ENCODE measurements at regions not wholly inside any gene's neighbourhood (a gene's known extent, or its start where the extent isn't known, plus 50 kb on each side); places are given as distances from the start of the nearest gene placed in this dataset.
"Not testable (repeated sequence)": the region's sequence is repeated elsewhere in the genome, so short reads cannot be mapped to it uniquely, and the experiment has no call there.

DNA sequence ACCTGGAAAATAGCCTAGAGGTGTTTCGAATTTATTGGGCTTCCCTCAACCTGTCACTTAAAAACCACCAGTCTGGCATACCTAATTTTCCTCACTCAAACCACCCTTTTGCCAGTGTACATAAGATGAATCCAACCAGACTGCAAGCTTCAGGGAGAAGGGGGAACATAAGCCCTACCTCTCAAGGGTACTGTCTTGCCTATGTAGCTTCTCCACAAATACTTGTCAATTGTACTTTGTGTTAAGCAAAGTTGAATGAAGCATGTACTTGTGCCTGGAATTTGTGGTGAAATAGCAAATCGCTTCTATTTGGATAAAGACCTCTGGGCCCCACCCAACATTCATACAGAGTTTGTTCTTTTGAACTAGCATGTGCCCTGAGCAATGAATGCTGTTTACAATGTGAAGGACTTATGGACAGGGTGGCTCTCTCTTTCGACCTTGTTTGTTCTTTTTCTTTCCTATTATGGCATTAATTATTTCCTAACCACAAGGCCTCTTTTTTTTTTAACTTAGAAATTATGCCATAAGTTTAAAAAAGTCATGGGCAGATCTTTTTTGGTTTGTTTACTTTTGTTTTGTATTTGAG, 580.2 kb downstream of the EBF1 start:
- no peak for DNase-seq (ENCODE audit: low read depth in 2 of 2)

DNA sequence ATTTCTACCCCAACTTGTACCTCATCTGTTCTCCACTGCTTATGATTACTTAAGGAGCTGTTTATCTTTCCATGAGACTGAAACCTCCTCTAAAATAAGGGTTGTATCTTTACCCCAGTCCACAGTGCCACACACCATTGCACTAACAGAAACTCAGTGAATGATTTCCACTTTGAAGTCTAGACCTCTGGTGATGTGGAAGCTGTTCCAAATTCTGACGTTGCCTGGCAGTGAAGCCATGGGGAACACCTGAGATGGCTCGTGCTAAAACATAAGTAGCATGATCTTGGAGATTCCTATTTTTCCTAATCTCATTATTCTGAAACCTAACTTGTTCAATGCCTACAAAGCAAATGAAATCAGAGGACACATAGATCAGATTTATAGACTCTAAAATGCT, 583.2 kb downstream of the EBF1 start:
- no peak for DNase-seq (ENCODE audit: low read depth in 2 of 2)

GRCh38 chr5:158514986-158515359, 584.7 kb downstream of the EBF1 start:
- DNase-seq (ENCODE audit: low read depth in 2 of 2), result no peak

DNA sequence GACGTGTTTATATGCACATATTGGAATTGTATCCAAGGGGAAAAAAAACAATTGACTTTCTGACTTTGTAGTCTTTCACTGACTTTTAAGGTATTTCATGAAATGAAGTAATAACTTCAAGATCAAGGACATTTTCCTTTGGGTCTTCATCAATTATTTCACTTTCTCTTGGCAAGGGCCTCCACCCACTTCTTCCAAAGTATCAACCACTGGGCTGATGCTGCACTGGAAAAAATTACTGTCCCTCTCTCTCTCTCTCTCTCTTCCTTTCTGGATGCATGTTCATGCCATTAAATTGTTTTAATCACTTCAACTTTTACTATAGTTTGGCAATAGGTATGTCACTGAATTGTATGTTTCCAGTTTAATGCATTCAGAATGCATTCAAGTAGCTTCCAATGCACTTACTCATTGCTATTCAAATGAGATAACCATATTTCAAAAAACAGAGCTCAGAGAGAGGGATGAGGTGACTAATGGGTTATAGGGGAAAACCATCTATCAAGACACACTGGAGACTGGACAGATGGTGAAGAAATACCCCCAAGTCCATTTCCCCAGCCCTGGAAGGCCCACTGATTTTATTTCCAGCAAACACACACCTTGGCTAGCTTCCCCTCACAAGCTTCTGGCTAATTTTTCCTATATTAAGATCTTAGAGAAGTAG, 585.3 kb downstream of the EBF1 start:
- peak; percentile 91 for DNase-seq (ENCODE audit: low read depth in 2 of 2)

DNA sequence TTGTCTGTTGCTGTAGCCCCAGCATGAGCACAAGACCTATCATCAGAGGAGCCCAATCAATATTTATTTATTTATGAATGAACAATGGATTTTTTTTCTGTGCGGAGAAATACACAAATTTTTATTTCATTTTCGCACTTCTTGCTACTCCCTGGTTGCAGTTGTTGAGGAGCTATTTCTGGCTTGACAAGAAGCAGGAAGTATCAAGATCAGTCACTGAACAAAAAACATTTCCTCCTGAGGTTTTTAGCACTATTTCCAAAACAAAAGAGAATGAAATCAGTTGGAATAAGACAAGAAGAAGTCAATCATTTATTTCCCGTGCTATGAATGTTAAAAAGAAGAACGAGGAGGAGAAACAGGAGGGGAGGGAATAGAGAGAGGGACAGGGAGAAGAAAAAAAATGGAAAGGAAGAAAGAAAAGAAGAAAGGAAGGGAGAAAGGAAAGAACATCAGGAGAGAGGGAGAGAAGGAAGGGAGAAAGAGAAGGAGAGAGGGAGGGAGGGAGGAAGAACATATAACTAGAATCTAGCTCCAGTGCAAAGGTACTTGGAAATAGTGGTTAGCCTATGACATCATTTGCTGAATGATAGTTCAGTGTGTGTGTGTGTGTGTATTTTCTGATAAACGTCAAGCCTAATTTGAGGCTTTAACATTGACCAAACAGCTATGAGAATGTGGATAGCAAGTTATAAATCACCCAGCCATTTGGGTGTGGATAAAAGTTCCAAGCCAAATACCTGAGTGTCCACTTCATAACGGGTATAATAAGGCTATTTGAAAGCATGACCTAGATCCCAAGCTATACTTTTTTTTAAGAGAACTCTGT, 586.0 kb downstream of the EBF1 start:
- DNase-seq (ENCODE audit: low read depth in 2 of 2), result peak; percentile 13 to 23

- no peak for DNase-seq (ENCODE audit: low read depth in 2 of 2)
Measured at GRCh38 chr5:158511454-158511853, 588.3 kb downstream of the EBF1 start.

- no peak for DNase-seq (ENCODE audit: low read depth in 2 of 2)
Measured at GRCh38 chr5:158510479-158510878, 589.2 kb downstream of the EBF1 start.

DNA sequence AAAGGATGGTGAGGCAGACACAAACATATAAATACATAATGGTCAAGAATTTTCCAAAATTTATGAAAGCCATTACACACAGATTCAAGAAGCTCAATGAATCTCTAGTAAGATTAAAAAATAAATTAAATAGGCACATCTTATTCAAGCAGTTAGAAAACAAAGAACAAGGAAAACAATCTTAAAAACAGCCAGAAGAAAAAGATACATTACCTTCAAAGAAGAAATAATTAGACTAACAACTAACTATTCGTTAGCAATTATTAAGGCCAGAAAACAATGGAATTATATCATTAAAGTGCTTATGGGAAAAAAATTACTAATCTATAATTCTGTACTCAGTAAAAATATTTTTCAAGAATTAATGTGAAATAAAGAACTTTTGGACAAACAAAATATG, 593.1 kb downstream of the EBF1 start:
- no peak for DNase-seq (ENCODE audit: low read depth in 2 of 2)

DNA sequence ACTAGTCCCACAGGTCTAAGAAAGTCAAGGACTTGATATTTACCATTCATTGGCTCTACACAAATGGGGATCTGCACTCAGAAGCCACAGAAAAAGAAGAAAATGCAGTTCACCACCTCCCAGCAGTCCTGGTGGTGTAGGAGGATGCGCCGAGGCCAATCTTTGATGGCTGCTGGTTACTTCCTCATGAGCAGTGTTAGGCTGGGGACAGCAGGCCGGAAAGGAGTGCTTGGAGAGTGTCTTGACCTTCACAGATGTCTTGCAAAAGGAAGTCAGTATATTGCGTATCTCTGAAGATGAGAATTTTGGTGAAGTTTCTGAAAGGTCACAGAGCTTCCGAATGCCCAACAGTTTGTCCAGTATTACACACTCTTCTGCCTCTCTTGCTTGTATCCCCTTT, 597.0 kb downstream of the EBF1 start:
- DNase-seq (ENCODE audit: low read depth in 2 of 2), result no peak

GRCh38 chr5:158499892-158500418, 599.8 kb downstream of the EBF1 start:
- DNase-seq (ENCODE audit: low read depth in 2 of 2), result no peak

DNA sequence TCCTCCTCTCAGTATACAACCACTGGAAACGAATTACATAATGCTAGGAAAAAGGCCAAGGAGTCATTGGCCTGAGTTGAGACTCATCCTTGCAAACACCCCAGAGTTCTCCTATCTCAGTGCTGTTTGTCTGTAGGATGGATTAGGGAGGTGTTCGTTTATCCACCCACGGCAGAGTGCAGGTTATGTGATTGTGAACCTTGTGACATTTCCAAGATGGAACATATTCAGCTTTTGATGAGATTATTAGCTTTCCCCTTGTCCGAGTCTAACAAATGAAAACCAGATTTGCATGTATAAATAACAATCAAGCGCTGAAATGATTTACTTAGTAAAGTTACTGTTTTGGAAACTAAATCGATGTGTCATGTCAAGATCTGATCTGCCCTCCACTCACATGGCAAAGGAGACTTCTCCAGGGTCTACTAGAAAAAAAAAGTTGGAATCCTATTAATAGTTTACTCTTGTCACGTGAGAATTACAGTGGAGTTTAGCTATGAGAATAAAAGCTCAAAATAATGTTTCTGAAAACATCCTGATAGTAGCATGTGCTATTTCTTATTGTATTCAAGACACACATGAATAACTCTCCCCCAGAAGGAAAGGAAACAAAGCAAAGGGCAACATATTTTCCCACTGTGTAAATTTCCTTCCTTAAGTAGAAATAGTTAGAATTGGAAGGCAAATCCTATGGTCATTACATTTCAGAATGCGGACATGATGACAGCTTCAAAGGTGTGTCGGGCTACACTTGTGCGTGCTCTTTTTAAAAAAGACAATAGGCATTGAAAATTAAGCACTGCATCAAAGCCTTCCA, 600.4 kb downstream of the EBF1 start:
- DNase-seq (ENCODE audit: low read depth in 2 of 2), result no peak

DNA sequence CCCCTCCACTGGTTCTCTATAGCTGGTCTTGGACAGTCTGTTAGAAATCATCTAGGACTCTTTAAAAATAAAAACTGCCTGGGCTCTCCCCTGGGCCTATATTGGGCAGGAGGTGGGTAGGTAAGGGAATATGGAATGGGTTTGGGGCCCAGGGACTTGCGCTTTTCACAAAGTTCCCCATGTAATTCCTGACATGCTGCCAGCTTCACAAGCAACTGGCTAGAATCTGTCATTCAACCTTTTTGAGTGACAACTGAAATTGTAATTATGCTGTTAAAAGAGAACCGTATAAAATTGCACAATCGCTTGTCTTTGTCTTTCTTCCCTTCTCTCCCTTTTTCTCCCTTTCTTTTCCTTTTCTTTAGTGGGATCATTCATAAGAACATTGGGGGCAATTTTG, 603.1 kb downstream of the EBF1 start:
- no peak for DNase-seq (ENCODE audit: low read depth in 2 of 2)

- no peak for DNase-seq (ENCODE audit: low read depth in 2 of 2)
Measured at GRCh38 chr5:158494541-158494940, 605.2 kb downstream of the EBF1 start.

DNA sequence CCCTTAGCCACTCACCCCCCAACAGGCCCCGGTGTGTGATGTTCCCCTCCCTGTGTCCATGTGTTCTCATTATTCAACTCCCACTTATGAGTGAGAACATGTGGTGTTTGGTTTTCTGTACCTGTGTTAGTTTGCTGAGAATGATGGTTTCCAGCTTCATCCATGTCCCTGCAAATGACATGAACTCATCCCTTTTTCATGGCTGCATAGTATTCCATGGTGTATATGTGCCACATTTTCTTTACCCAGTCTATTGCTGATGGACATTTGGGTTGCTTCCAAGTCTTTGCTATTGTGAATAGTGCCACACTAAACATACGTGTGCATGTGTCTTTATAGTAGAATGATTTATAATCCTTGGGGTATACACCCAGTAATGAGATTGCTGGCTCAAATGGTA, 605.7 kb downstream of the EBF1 start:
- DNase-seq (ENCODE audit: low read depth in 2 of 2), result not testable (repeated sequence)

DNA sequence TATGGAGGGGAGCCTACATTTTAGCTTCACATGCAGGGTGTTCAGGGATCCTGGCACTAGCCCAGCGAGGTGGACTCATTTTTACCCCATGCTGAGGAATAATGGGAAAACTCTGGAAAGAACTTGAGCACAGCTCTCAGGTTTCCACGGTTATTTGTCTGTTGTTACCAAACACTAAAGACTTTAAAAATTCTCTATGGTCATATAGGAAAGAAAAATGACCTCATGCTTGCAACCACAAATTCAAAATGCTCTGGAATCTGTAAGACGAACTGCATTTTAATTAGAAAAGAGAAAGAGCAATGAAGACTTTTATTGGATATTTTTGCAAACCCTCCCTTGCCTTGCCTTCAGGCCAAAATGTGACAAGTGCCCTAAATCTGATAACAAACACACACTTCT, 606.9 kb downstream of the EBF1 start:
- DNase-seq (ENCODE audit: low read depth in 2 of 2), result peak; percentile 90 to 91

DNA sequence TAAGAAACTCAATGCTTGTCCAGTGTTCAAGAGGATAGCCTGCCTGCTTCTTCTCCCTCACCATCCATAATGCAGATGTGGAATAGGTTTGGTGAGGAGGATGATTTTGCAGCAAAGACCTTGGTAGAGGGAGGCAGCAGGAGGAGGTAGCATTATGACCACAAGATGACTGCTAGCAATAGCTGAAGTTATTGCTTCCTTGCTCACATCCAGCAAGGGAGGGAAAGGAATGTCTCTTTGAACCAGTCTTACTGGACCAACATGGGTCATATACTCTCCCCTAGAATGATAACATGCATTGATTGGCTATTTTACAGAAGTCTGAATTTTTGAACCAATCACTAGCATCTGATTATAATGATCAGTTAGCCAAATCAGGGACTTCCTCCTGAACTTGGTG, 607.6 kb downstream of the EBF1 start:
- peak in 1 of 2 experiments; percentile 24 for DNase-seq (ENCODE audit: low read depth in 2 of 2)

- no peak for DNase-seq (ENCODE audit: low read depth in 2 of 2)
Measured at GRCh38 chr5:158487664-158488063, 612.1 kb downstream of the EBF1 start.

- no peak for DNase-seq (ENCODE audit: low read depth in 2 of 2)
Measured at GRCh38 chr5:158487156-158487555, 612.6 kb downstream of the EBF1 start.

- no peak for DNase-seq (ENCODE audit: low read depth in 2 of 2)
Measured at GRCh38 chr5:158486566-158486965, 613.1 kb downstream of the EBF1 start.

- peak; percentile 64 to 66 for DNase-seq (ENCODE audit: low read depth in 2 of 2)
Measured at GRCh38 chr5:158485604-158486081, 614.1 kb downstream of the EBF1 start.

DNA sequence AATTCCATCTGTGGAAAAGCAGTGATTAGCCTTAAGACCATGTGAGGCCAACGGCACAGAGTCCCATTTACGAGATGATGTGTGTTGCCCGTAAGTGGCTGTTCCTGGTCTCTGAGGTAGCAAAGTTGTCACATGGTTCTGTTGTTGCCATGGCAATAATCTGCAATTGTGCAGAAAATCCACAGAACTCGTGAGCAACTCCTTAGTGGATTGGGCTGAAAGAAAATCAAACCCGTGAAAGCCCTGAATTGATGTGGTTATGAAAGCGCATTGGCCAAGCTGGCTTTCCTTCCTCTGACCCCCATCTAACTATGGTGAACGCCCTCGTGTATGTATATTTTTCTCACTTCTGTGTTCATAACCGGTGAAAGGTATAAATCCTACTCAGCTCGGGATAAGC, 614.7 kb downstream of the EBF1 start:
- no peak for DNase-seq (ENCODE audit: low read depth in 2 of 2)

DNA sequence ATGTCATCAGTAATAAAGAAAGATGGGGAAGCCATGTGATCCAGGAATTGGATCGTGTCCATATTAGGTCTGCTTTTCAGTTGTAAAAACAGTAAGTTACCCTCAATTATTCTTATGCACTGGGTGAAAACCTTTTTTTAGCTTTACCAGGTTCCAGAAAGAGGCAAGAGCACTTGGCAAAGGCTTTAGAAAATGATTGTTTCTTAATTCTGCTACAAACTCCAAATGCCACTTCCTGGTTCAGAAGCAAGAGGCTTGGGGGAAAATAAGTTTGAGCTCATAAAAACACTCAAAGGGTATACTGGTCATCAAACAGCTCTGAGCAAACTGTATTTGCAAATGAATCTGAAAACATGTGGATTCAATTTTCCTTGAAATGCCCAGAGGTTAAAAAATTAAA, 615.6 kb downstream of the EBF1 start:
- peak in 1 of 2 experiments; percentile 44 for DNase-seq (ENCODE audit: low read depth in 2 of 2)

All from fibroblast of skin of left quadriceps (primary cell).